Right lobe of liver (tissue), 6 donors: ENCODE measurements at regions not wholly inside any gene's neighbourhood (a gene's known extent, or its start where the extent isn't known, plus 50 kb on each side); places are given as distances from the start of the nearest gene placed in this dataset.

Experiments used
- ATAC-seq, 4 donors: fragments of 200-7000 bp; cut with Tn5 transposase; one replicate each; pipeline ENCODE4 v1.9.1; 2020; ENCODE audit warnings: mild to moderate bottlenecking in 4 of 4, moderate library complexity in 4 of 4
- DNase-seq, 3 donors: peaks; one replicate each; pipeline ENCODE4 v3.0.0-alpha.2; 2020
- H3K27ac ChIP-seq, 3 donors: fragments of 200-600 bp; one replicate each; pipeline ENCODE4 v1.8.0; 2022
- H3K27me3 ChIP-seq, 2 donors: fragments of 200-600 bp; one replicate each; pipeline ENCODE4 v1.8.0; 2022
- H3K36me3 ChIP-seq, 4 donors: fragments of 200-600 bp; sonication (generic) in 1 of 4; one replicate each; pipeline versions ENCODE4 v1.5.1 to v1.8.0; 2017 to 2022; ENCODE audit warnings: control low read depth in 1 of 4
- H3K4me1 ChIP-seq, 4 donors: fragments of 200-600 bp; sonication (generic) in 1 of 4; one replicate each; pipeline versions ENCODE4 v1.5.1 to v1.8.0; 2017 to 2022; ENCODE audit warnings: control low read depth in 1 of 4
- H3K4me3 ChIP-seq, 3 donors: fragments of 200-600 bp; one replicate each; pipeline ENCODE4 v1.8.0; 2022
- H3K9me3 ChIP-seq, 4 donors: fragments of 200-600 bp; sonication (generic) in 1 of 4; one replicate each; pipeline versions ENCODE4 v1.5.1 to v1.8.0; 2017 to 2022; ENCODE audit warnings: control low read depth in 1 of 4
- POLR2A ChIP-seq: fragments of 450-650 bp; IDR thresholded peaks from one replicate; pipeline ENCODE4 v1.6.1; 2017; ENCODE audit warnings: antibody characterized with exemption, mild to moderate bottlenecking
- WGBS: methylation state at CpG from one replicate; pipeline ENCODE4 v1.1.6; 2018; ENCODE audit warnings: low coverage, low lambda C conversion rate; ENCODE audit not compliant: insufficient coverage; ENCODE audit errors: missing lambda C conversion rate; 5-methylcytosine and 5-hydroxymethylcytosine counted together
- intact Hi-C, 2 donors: fragments of 100-400 bp; cut with DNase I; formaldehyde crosslinking; loops; one replicate each; pipeline versions ENCODE4 v1.11.2 to v1.14.1; 2022
- TF ChIP-seq, protein P1 (sequence below), 4 donors: fragments of 200-600 bp in 3 of 4; fragments of 450-650 bp in 1 of 4; IDR thresholded peaks; one replicate each; pipeline versions ENCODE4 v1.5.1 to v1.8.0; 2016 to 2022; ENCODE audit warnings: antibody characterized with exemption in 4 of 4, mild to moderate bottlenecking in 2 of 4
- donor health status: DM: no; HTN: yes; CAD: no.
- donor health status: DM: no; HTN: no; CAD: no.
- donor health status: DM: no; HTN: no; CAD: no.
- donor health status: DM: no; HTN: yes; CAD: no.
- donor health status: DM: no; HTN: yes; CAD: no.

DNA sequence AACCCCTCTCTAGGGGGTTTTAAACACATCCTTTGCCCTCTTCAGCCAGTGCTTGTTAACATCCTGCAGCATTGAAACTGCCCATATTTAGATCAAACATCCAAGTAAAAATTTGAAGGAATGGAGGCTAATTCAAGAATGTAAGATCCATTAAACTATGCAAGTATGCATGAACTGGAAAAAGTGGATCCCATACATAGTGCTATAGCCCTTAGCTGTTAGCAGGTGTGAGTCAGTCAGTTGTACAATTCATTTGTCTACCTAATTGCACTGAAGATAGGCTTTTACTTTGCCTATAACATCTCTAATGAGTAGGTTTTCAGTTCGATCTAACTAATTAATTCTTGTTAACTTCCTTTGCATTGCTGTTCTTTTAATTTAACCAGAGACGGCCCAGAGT, 270.9 kb downstream of the LMO4 start:
- Histone ChIP-seq H3K4me1 (no peaks in the 10 kb centered on the region), H3K4me3 (no peak overlapping the region), H3K9me3 (no peaks in the 10 kb centered on the region), H3K27ac (no peak overlapping the region), H3K36me3 (no peaks in the 10 kb centered on the region), H3K27me3 (no peaks in the 10 kb centered on the region)
- 84% methylated on average over 2 of the region's 2 CpGs for WGBS
- intact Hi-C loops: no loop called here
- ATAC-seq (no peak), DNase-seq (no peak)
- TF ChIP-seq, protein P1, sequence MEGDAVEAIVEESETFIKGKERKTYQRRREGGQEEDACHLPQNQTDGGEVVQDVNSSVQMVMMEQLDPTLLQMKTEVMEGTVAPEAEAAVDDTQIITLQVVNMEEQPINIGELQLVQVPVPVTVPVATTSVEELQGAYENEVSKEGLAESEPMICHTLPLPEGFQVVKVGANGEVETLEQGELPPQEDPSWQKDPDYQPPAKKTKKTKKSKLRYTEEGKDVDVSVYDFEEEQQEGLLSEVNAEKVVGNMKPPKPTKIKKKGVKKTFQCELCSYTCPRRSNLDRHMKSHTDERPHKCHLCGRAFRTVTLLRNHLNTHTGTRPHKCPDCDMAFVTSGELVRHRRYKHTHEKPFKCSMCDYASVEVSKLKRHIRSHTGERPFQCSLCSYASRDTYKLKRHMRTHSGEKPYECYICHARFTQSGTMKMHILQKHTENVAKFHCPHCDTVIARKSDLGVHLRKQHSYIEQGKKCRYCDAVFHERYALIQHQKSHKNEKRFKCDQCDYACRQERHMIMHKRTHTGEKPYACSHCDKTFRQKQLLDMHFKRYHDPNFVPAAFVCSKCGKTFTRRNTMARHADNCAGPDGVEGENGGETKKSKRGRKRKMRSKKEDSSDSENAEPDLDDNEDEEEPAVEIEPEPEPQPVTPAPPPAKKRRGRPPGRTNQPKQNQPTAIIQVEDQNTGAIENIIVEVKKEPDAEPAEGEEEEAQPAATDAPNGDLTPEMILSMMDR (IDR thresholded peaks at IDR 0.05): no peak
- TF ChIP-seq POLR2A: no peak

DNA sequence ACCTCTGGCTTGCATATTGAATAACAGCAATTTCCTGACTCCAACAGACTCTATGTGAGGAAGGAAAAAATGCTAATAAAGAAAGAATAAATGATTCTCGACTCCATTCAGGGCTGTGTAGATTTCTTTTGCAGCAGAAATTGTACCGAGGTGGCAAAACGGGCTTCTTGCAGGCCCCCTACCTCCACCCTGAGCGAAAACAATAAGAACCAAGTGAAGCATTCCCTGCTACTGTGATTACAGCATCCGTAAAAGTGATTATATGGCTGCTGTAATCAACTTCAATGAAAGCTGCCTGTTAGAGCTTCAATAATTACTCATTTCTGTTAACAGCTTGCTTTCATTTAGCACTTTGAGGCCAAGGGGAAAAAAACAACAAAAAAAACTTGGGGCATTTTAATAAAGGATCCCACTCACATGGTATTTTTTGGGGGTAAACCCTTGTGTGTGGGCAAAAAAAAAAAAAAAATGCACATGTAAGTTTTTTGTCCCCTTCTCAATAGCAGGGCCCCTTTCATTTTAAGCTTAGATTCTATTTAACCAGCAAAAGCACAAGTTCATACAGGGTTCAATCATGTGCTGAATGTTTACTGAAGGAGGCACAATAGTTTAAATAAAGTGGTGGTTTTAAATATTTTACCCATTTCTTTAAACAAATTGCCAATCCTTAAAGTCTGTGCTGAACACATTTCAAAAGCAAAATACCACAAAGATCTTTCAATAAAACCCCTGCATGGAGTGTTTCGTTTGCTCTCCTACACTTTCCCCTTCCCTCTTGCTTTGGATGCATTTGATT, 271.6 kb downstream of the LMO4 start:
- intact Hi-C loops: no loop called here
- no peak for ATAC-seq
- no peak for DNase-seq

DNA sequence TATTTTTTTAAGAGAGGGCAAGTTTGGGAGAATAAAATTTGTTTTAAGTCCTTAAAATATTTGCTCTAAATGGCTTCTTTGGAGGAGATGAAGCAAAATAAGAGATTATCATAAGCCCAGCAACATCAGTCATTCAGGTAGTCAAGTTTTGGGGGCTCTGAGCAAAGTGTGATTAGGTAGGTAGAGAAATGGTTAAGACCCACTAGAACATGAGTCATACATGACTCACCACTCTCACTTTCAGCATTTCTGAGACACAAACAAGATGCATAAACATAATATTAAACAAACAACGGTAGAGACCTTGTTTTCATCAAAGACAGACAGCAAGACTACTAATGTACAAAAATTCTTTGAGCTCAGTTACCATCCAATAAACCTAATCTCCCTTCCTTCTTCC, 272.2 kb downstream of the LMO4 start:
- Histone ChIP-seq H3K4me3 (no peak overlapping the region), H3K27ac (no peak overlapping the region), H3K27me3 (no peaks in the 10 kb centered on the region), H3K9me3 (no peaks in the 10 kb centered on the region), H3K36me3 (no peaks in the 10 kb centered on the region), H3K4me1 (no peaks in the 10 kb centered on the region)
- ATAC-seq (no peak), DNase-seq (no peak)
- TF ChIP-seq POLR2A: no peak
- TF ChIP-seq, protein P1 (IDR thresholded peaks at IDR 0.05): no peak
- intact Hi-C loops: no loop called here
- WGBS: 56% methylated on average over 1 of the region's 1 CpG

More for the DNA sequence above, 271.6 kb downstream of the LMO4 start:
- H3K4me3 ChIP-seq: no peak overlapping the region
- H3K4me1 ChIP-seq: no peaks in the 10 kb centered on the region
- no peaks in the 10 kb centered on the region for H3K36me3 ChIP-seq
- no peaks in the 10 kb centered on the region for H3K27me3 ChIP-seq
- no peak overlapping the region for H3K27ac ChIP-seq
- WGBS: 32% methylated on average over 6 of the region's 6 CpGs
- no peak for TF ChIP-seq POLR2A
- TF ChIP-seq, protein P1 (IDR thresholded peaks at IDR 0.05): no peak
- H3K9me3 ChIP-seq: no peaks in the 10 kb centered on the region

DNA sequence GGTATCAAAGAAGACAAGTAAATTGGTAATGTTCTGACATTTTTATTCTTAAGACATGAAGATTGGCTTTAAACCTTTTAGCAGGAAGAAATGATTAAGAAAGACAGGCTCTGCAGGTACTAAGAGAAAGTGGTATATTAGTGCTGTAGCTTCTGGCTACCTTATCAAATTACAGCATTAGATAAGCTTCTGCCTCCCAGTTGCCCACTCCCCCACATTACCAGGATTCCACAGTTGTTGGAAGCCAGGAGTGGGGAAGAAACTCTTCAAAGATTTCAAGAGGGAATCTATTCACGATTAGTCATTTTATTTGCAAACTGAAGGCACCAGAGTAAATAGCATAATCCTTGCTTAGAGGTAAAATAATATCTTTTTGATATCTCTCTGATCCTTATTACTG, 274.9 kb downstream of the LMO4 start:
- no peak for DNase-seq
- Histone ChIP-seq H3K9me3 (no peaks in the 10 kb centered on the region), H3K27me3 (no peaks in the 10 kb centered on the region), H3K27ac (no peak overlapping the region), H3K36me3 (no peaks in the 10 kb centered on the region), H3K4me3 (no peak overlapping the region), H3K4me1 (no peaks in the 10 kb centered on the region)
- intact Hi-C loops: no loop called here
- WGBS: 56% methylated on average over 1 of the region's 1 CpG
- TF ChIP-seq, protein P1 (IDR thresholded peaks at IDR 0.05): no peak
- no peak for TF ChIP-seq POLR2A
- no peak for ATAC-seq
